ENCODE measurements at regions not wholly inside any gene's neighbourhood (a gene's known extent, or its start where the extent isn't known, plus 50 kb on each side); places are given as distances from the start of the nearest gene placed in this dataset.

DNA sequence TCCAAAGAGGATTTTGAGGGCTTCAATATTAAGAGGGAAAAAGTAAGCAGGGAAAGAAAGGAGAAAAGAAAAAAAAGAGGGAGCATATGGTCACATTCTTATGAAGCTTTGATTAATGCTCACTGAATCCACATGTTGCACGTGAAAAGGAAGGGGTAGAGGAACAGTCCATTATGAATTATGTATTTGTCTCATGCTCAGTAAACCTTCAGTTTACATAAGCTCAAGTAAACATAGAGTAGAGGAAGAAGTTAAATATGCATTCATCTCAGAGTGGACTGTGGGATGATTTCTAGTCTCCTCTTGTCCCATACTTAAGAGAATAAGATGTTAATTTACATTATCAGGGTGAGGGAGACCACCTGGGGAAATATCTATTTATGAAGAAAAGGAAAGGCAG, 334.5 kb downstream of the IPO8 start:
- in situ Hi-C loops (cut with MboI; ENCODE audit: low pct_unique_long_range_greater_than_20kb, low sequenced_read_pairs, unreplicated experiment), result no loop called here
- no peak for DNase-seq (ENCODE audit: low spot score)
- TF ChIP-seq, protein P1, sequence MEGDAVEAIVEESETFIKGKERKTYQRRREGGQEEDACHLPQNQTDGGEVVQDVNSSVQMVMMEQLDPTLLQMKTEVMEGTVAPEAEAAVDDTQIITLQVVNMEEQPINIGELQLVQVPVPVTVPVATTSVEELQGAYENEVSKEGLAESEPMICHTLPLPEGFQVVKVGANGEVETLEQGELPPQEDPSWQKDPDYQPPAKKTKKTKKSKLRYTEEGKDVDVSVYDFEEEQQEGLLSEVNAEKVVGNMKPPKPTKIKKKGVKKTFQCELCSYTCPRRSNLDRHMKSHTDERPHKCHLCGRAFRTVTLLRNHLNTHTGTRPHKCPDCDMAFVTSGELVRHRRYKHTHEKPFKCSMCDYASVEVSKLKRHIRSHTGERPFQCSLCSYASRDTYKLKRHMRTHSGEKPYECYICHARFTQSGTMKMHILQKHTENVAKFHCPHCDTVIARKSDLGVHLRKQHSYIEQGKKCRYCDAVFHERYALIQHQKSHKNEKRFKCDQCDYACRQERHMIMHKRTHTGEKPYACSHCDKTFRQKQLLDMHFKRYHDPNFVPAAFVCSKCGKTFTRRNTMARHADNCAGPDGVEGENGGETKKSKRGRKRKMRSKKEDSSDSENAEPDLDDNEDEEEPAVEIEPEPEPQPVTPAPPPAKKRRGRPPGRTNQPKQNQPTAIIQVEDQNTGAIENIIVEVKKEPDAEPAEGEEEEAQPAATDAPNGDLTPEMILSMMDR (IDR thresholded peaks at IDR 0.05; ENCODE audit: extremely low read depth, insufficient read depth, missing control alignments), result no peak

DNA sequence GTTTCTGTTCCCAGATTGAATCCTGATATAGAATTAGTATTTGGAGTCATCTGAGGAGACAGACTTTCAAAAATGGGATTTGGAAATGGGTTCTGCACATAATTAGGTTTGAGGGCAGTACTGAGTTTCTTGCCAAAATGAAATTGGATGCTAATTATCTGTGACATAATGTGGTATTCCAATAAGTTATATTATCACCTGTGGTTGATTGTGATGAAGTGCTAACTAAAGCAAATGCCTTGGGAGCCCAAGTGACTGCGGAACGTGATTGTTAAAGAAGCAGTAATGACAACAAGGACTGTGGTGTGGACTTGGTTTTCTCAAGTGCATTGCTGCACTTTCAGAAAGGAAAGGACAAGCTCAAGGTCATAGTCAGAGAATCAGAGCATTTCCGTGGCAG, 337.0 kb downstream of the IPO8 start:
- DNase-seq (ENCODE audit: low spot score), result no peak
- in situ Hi-C loops (cut with MboI; ENCODE audit: low pct_unique_long_range_greater_than_20kb, low sequenced_read_pairs, unreplicated experiment), result no loop called here
- TF ChIP-seq, protein P1 (IDR thresholded peaks at IDR 0.05; ENCODE audit: extremely low read depth, insufficient read depth, missing control alignments), result no peak

DNA sequence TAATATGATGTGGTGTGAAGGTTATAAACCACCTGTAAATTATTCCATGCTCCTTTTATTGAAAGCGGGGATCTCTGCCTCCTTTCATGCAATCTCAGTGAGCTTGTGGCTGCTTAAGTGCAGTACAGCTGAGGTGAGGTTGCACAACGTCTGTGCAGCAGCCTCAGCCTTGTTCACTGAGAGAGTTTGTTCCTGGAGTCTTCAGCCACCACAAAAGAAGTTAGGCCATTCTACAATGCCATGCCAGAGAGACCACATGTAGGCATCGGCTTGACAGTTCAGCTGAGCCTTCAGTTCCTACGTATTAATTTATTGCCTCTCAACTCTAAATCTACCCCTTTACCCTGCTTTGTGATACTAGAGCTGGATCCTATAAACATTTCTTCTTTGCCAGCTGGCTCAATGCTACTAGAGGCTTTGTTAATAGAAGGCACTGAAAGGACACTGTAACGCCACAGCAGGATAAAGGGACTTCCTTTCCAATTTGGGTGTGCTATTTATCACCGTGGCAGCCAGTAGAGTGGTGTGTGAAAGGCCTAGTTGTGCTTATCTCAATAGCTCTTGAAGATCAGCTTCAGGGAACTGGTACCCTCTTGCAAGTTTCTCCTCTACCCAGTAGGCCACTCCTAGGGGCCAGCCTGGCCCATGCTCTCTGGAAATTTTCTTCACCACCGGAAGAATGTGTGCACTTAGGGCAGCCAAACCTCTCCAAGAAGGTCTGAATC, 337.7 kb downstream of the IPO8 start:
- TF ChIP-seq, protein P1 (IDR thresholded peaks at IDR 0.05; ENCODE audit: extremely low read depth, insufficient read depth, missing control alignments), result no peak
- in situ Hi-C loops (cut with MboI; ENCODE audit: low pct_unique_long_range_greater_than_20kb, low sequenced_read_pairs, unreplicated experiment), result no loop called here
- no peak for DNase-seq (ENCODE audit: low spot score)

DNA sequence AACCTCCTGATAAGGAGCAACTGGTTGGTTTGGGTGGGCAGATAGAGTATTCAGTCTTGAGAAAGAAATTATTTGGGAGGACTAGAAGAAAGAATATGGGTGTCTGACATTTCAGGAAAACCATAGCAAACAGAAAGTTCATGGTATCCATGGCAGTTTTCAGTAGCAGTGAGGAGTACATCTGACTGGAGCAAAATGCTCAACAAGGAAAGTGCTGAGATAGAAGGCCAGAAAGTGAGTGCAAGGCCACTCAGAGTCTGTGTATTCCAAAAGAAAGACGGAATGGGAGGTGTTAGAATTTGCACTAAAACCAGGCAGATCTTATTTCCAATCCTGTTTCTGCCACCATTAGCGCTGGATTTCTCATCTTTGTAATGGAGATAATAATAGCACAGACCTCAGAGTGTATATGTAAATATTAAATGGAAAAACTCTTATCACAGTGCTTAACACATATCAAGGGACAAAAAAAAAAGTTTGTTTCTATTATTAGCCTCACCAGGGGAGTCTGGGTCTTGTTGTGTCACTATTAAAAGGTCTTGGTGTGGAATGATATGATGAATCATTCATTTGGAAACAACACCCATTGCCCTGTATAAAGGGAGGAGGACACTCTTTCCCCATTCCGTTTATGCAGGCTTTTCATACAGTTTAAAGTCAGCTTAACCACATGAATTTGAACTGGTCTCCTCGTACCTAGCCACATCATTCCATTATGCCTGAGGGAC, 349.8 kb downstream of the IPO8 start:
- no peak for DNase-seq (ENCODE audit: low spot score)
- in situ Hi-C loops (cut with MboI; ENCODE audit: low pct_unique_long_range_greater_than_20kb, low sequenced_read_pairs, unreplicated experiment), result no loop called here
- TF ChIP-seq, protein P1 (IDR thresholded peaks at IDR 0.05; ENCODE audit: extremely low read depth, insufficient read depth, missing control alignments), result no peak

DNA sequence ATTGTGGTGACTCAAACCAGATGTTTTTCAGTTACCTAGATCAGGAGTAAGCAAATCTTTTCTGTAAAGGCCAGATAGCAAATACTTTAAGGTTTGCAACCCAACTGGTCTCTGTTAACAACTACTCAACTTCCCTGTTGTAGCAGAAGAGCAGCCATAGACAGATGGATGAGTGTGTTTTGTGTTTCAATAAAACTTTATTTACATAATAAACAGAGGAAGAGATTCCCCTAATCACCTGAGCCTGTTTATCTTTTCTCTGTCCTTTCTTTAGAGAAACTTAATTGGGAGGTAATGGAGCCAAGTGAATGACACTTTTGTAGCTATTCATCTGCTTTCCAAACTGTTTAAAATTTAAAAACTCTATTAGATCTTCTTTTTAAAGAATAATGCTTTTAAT, 365.1 kb downstream of the IPO8 start:
- in situ Hi-C loops (cut with MboI; ENCODE audit: low pct_unique_long_range_greater_than_20kb, low sequenced_read_pairs, unreplicated experiment), result no loop called here
- no peak for DNase-seq (ENCODE audit: low spot score)
- TF ChIP-seq, protein P1 (IDR thresholded peaks at IDR 0.05; ENCODE audit: extremely low read depth, insufficient read depth, missing control alignments), result no peak

DNA sequence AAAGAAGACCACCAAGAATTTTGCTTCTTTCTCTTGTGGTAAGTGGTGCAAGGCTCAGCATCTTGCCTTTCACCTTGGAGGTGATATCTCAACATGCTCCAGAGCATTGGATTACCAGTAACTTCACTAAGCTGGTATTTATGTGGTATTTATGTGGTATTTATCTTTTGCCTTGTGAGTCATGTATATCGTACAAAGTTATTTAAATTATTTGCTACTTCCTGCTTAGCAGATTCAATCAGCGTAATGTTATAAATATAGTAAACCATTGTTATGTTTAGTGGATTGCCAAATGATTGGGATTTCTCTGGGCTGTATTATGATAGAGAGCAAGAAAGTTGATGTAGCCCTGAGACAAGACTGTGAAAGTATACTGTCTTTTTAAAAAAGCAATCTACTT, 366.4 kb downstream of the IPO8 start:
- TF ChIP-seq, protein P1 (IDR thresholded peaks at IDR 0.05; ENCODE audit: extremely low read depth, insufficient read depth, missing control alignments), result no peak
- in situ Hi-C loops (cut with MboI; ENCODE audit: low pct_unique_long_range_greater_than_20kb, low sequenced_read_pairs, unreplicated experiment), result no loop called here
- DNase-seq (ENCODE audit: low spot score), result no peak

Data from GM13977 (cell line).